GM19025 (cell line): ENCODE measurements at regions not wholly inside any gene's neighbourhood (a gene's known extent, or its start where the extent isn't known, plus 50 kb on each side); places are given as distances from the start of the nearest gene placed in this dataset.
"Not testable (repeated sequence)": the region's sequence is repeated elsewhere in the genome, so short reads cannot be mapped to it uniquely, and the experiment has no call there.

Experiments used
- ATAC-seq: cut with Tn5 transposase; IDR thresholded peaks from one replicate; pipeline ENCODE4 v1.9.1; 2021; ENCODE audit warnings: mild to moderate bottlenecking, low read depth, moderate library complexity; ENCODE audit not compliant: unreplicated experiment

GRCh38 chr5:99035942-99036341 lies 107.1 kb upstream of the CHD1 start:
- no peak for ATAC-seq

GRCh38 chr5:99034336-99034735 lies 105.5 kb upstream of the CHD1 start:
- no peak for ATAC-seq

- ATAC-seq, result peak; percentile 25
Measured at GRCh38 chr5:99033014-99033900, 104.5 kb upstream of the CHD1 start.

GRCh38 chr5:99032234-99033013 lies 103.6 kb upstream of the CHD1 start:
- peak; percentile 31 for ATAC-seq

- ATAC-seq, result no peak
Measured at GRCh38 chr5:99030906-99031440, 102.2 kb upstream of the CHD1 start.

- ATAC-seq, result no peak
Measured at GRCh38 chr5:99029172-99029571, 100.4 kb upstream of the CHD1 start.

GRCh38 chr5:99028170-99028569 lies 99.4 kb upstream of the CHD1 start:
- not testable (repeated sequence) for ATAC-seq

- ATAC-seq, result no peak
Measured at GRCh38 chr5:99025298-99026045, 96.7 kb upstream of the CHD1 start.

GRCh38 chr5:99023330-99023729 lies 94.5 kb upstream of the CHD1 start:
- ATAC-seq, result no peak

- no peak for ATAC-seq
Measured at GRCh38 chr5:99022250-99022649, 93.4 kb upstream of the CHD1 start.

GRCh38 chr5:99020698-99021048 lies 91.9 kb upstream of the CHD1 start:
- no peak for ATAC-seq

- ATAC-seq, result peak; percentile 51
Measured at GRCh38 chr5:99019812-99020697, 91.2 kb upstream of the CHD1 start.

- no peak for ATAC-seq
Measured at GRCh38 chr5:99019254-99019653, 90.4 kb upstream of the CHD1 start.

- ATAC-seq, result no peak
Measured at GRCh38 chr5:99010294-99010693, 81.5 kb upstream of the CHD1 start.

GRCh38 chr5:99008009-99008408 lies 79.2 kb upstream of the CHD1 start:
- not testable (repeated sequence) for ATAC-seq

- ATAC-seq, result no peak
Measured at GRCh38 chr5:99005506-99005905, 76.7 kb upstream of the CHD1 start.

- peak; percentile 100 for ATAC-seq
Measured at GRCh38 chr5:99004960-99005359, 76.2 kb upstream of the CHD1 start.

GRCh38 chr5:99000876-99001275 lies 72.1 kb upstream of the CHD1 start:
- no peak for ATAC-seq

- ATAC-seq, result no peak
Measured at GRCh38 chr5:99000221-99000620, 71.4 kb upstream of the CHD1 start.

GRCh38 chr5:98999631-99000030 lies 70.8 kb upstream of the CHD1 start:
- no peak for ATAC-seq
